HG03064 (cell line): ENCODE measurements at regions not wholly inside any gene's neighbourhood (a gene's known extent, or its start where the extent isn't known, plus 50 kb on each side); places are given as distances from the start of the nearest gene placed in this dataset.
"Not testable (repeated sequence)": the region's sequence is repeated elsewhere in the genome, so short reads cannot be mapped to it uniquely, and the experiment has no call there.

Source experiments
- ATAC-seq: cut with Tn5 transposase; IDR thresholded peaks from one replicate; pipeline ENCODE4 v1.9.1; 2021; ENCODE audit warnings: low read depth; ENCODE audit not compliant: unreplicated experiment

DNA sequence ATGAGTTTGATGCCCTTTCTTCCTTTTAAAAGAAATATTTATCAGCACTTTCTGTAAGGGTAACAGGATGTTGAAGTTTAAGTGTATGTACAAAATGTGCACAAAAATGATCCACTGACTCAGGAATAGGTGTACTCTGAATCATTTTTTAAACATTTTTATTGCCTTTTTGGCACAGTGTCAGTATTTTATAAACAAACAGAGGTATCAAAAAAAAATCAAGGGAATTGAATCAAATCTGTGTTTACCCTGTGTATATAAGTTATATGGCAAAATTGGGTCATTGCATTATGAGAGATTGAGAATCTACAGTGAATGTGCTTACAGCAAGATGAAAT is 513.9 kb upstream of the NETO1 start:
- no peak for ATAC-seq

DNA sequence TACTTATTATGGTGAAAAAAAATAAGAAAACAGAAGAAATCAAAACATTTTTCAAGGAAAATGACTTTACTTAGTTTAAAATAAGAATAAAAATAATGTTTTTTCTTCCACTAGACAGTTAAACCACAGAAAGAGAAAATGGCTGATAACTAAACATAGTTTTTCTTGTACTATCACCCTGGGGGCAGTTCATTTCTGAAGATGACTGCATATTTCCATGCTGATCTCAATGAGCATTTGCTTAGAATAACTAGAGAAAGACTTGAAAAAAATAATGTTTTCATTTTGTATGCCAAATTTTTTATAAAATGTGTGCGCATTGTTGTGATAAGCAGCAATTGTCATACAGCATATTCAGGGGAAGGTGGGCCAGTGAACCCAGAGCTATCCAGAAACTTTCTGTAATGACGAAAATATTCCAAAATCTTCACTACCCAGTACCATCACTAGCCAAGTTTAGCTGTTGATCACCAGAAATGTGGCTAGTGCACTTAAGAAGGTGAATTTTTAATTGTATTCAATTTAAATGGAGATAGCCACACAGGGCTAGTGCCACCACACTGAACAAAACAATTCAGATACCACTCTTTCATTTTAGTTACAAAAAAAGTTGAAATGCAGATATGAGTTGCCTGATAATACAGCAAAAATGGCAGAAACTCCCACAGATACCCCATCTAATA is 513.4 kb upstream of the NETO1 start:
- ATAC-seq, result no peak

DNA sequence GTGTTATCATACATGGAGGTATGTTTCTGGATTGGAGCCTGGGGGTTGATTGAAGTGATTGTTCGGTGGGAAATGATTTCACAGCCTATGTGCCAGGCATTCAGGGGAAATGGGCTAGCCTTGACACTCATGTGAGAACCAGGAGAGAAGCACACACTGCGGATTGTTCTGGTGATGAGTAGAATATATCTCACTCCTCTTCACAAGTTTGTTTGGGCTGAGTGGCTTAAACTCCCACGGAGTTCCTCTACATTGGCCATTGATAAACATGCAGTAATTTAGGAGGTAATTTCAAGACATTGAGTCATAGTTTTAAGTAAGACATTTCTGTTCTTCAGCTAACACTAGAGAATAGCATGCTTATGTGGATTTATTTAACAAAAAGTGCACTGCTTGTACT is 498.9 kb upstream of the NETO1 start:
- ATAC-seq, result no peak

DNA sequence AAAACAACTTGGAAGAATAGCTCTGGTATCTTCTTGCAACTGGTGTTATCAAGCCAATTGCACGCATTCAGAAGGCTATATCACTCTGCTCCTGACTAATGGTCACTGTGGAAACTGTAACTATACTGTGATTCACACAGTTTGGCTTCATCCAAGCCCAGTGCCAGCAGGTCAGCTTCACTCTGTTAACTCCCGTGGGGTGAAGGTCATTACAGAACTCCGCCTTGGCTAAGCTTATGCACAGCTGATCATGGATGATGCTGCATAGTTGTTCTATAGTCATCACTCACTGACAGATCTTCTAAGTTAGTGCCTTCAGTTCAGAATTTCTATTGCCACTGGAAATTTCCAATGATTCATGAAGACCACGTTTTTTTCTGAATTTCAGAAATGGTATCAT is 497.2 kb upstream of the NETO1 start:
- ATAC-seq, result no peak

DNA sequence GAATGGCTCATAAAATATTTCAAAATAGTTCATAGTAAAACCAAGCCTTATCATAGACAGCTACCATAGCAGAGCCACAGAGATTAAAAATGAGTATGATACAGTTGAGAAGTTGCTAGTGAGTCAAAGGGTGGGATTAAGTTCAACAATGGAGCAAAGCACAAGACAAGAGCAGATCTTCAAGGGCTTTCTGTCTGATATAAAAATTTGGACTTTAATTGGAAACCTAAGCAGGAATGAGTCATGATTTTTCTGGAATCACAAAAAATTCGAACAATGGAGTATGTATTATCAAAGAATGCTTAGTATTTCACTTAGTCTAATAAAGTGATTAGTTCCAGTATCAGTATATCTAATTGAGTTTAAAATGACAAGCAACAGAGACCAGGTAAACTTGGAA is 487.3 kb upstream of the NETO1 start:
- ATAC-seq, result no peak

DNA sequence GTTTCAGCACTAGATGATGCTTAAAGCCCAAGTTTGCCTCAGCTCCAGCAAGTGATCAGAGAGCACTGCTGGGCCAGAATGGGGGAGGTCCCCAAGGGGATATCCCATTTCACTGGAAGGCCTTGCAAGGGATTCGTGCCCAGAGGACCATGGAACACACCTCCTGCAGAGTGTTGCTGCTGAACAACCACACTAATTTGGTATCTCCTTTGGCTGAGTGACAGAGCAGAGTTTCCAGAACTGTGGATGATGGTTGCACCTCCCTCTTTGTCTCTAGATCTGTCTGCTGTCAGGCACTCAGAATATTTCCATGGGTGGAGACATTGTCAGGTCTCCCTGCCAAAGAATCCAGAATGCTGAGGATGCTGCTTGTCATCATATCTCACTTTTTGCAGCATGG is 484.8 kb upstream of the NETO1 start:
- no peak for ATAC-seq

DNA sequence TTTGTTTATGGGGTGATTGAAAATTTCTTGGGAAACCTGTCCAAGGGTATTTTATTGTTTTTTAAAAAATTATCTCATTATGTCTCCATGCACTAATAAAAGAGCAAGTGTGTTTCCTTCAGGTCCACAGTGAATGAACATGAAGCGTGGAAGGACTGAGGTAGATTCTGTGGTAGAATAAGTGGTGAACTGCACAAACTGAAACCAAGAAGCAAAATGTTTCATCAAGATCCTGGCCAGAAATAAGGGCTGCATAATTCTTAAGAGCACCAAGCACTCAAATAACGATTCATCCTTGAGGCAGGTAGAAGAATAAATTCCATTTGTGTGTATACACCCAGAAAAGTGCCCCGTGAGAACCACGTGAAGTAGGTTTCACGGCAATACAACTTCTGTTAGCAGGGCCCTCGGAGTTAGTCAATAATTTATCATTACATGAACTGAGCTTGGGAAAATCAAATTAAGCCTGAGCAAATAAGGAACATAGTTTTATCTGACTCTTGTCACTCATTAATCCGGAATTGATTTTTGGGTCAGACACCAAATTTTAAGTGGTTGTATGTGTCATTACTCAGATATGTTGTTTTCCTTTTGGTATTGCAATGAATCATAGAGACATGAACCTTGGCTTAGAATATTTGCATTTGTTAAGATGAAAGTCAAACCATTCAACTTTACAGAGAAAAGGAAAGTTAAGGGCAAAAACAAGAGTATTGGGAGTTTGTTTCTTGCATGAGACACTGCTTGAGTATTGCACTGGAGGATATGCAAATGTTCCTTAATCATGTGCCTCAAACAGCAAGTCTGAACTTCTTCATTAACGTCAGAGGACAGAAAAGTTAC is 472.6 kb upstream of the NETO1 start:
- ATAC-seq, result no peak

DNA sequence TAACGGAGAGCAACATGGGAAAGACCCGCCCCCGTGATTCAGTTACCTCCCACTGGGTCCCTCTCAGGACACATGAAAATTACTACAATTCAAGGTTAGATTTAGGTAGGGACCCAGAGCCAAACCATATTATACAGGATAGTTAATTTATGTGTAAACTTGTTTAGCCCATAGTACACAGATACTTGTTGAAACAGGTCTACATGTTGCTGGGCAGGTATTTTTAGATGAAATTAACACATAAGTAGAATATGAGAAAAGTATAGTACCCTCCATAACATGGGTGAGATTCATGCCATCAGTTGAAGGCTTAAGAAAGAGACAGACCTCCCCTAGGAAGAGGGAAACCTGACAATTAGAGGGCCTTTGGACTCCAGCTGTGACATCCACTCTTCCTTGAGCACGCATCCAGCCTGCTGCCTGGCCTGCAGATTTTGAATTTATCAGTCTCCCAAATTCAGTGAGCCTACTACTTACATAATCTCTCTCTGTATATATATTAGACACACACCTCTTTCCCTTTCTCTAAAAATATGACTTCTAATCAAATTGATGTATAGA is 463.5 kb upstream of the NETO1 start:
- ATAC-seq, result no peak

DNA sequence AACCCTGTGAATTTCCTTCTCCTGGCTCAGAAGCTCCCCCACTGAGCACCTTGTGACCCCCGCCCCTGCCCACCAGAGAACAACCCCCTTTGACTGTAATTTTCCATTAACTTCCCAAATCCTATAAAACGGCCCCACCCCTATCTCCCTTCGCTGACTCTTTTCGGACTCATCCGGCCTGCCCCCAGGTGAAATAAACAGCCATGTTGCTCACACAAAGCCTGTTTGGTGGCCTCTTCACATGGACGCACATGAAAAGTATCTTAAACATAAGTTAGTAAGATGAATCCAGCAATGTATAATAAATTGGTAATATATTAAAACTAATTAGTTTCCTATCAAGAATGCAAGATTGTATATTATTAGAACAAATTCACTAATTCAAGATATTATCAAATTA is 462.3 kb upstream of the NETO1 start:
- not testable (repeated sequence) for ATAC-seq

DNA sequence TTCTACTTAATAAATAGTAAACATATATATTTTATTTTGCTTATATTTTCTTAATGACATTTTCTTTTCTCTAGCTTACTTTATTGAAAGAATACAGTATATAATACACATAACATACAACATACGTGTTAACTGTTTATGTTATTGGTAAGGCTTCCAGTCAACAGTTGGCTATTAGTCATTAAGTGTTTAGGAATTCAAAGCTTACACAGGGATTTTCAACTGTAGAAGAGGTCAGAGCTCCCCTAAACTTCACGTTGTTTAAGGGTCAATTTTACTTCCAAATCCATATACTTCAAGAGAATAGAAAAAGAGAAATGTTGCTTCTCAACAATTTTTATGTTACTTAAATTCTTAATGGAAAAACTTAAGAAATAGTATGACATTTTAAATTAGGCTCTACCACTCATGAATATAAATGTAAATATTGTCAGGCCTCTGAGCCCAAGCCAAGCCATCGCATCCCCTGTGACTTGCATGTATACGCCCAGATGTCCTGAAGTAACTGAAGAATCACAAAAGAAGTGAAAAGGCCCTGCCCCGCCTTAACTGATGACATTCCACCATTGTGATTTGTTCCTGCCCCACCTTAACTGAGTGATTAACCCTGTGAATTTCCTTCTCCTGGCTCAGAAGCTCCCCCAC is 456.5 kb upstream of the NETO1 start:
- not testable (repeated sequence) for ATAC-seq

DNA sequence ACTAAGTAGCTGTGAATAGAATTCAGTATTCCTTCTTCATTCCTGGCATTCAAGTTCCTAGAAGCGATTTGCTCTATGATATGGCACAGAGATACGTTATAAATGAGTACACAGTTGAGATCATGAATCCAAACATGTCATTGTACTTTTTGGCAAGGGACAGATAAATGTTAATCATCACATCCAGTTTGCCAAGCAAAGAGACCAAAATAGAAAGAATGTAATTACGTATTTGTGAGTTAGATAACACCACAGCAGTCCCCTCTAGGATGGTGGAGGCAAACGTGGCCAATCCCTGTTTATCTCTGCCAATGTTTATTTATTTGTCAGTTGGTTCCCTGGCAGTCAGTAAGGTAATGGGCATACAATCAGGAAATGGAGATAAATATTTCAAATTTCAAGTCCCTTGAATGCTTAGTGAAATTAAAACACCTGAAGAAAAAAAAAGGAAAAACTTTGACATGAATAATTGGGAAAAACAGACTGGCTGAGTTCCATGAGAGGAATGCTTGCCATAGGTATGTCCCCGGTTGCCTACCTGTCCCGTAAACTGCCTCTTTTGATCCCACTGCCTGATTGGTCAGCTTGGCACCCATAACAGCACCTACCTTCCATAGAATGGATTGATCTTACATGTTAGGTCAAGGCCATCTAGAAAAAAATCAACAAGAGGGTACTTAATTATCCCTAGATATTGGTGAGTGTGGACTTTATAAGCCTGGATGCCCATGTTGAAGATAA is 451.1 kb upstream of the NETO1 start:
- ATAC-seq, result no peak

DNA sequence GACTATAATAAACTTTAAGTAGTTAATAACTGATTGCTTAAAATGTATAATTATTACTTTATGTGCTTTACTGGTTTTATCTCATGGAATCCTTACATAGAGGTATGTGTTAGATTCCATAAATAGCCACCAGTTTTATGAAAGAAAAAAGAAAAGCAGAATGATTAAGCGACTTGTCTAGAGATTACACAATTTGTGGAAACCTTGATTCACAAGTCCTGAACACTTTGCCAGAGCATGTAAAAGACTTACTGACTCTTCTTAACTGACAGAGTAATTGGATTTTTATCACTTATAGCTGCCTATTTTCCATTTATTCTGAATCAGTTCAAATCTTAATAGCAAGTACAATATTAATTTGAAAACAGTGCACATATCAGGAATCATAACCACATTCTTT is 448.7 kb upstream of the NETO1 start:
- ATAC-seq, result no peak

DNA sequence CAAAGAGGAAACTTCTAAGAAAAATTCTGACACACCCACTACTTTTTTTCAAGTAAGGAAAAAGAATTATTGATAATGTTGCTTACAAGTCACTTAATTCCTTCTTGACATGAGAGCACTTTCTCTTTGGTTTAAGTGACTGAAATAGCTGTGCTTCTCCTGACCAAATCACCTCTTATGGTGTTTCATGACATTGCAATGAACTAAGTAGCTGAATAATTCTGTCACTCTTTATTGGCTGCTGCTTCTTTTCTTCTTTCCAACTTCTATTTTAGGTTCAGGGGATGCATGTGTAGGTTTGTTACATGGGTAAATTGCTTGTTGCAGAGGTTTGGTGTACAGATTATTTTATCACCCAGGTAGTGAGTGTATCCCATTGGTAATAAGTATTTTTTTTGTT is 447.6 kb upstream of the NETO1 start:
- no peak for ATAC-seq

DNA sequence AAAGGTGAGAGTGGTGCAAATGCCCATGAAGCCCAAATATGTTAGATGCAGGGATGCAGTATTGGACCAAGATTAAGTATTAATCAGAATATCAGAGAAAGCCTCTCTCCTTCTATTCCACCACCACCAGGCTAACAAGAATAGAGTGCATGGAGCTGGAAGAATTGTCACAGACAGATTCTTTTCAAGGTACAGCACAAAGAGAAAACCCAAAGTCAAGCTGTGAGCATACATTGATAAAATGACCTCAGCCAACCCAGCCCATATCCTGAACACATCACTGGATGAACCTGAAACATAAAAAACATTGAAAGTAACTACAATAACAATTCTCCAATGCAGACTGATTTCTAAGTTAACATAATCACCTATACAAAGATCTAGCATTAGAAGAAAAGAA is 445.7 kb upstream of the NETO1 start:
- no peak for ATAC-seq

DNA sequence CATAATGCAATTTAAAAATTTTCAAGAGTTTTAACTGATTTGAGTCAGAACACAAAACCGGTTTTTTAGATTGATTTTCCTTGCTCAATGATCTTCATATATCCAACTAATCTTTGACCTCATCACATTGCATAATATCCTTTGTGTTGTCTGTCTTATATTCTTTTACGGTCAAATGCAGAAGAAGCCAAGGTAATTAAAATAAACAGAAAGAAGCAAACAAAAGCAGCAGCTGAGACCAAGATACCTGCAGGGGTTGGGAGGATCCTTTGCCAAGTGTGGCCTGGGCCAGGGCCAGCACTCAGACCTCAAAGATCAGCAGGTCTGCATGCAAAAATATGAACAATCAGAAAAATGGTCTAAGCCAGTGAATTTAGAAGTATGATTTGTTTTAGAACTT is 428.9 kb upstream of the NETO1 start:
- no peak for ATAC-seq

DNA sequence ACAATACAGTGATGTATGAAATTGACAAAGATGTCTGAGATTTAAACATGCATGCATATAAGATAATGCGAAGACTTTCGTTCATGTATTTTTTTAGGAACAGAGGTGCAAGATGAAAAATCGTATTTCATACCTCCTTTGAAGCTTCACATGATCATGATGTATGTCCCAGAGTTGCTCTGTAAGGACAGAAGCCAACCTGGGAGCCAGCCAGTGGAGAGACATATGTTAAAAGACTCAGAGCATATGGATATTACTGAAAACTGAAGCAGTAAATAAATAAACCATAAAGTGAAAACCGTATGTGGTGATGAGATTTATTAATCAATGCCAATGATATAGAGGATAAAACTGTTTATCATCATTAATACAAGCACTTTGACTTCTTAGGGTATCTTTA is 424.4 kb upstream of the NETO1 start:
- ATAC-seq, result no peak

DNA sequence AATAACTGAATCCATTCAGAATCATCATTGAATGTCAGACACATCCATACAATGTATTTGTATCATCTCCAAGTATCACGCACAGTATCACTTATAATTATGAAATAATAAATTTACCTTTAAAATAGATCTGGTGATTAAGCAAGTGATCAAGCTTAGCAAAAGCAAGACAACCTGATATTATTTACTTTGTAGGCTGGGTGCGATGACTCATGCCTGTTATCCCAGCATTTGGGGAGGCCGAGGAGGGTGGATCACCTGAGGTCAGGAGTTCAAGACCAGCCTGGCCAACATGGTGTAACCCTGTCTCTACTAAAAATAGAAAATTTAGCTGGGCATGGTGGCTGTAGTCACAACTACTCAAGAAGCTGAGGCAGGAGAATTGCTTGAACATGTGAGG is 421.0 kb upstream of the NETO1 start:
- ATAC-seq, result no peak

DNA sequence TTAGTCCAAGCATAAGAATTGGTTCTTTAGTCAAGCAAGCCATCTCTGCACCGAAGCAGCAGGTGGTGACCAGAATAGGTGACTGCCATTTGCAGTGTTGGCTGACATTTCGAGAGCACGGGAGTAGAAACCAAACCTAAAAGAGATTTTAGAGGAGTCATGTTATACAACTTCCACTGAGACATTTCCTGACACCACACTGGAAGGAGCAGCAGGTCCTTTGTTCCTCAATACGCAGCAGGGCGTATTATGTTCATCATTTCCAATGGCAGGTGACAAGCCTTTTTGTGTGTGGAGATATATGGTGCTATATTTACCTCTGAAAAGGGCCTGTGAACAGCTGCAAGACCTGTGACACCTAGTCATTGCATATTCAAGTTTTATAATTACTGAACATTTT is 418.8 kb upstream of the NETO1 start:
- no peak for ATAC-seq

DNA sequence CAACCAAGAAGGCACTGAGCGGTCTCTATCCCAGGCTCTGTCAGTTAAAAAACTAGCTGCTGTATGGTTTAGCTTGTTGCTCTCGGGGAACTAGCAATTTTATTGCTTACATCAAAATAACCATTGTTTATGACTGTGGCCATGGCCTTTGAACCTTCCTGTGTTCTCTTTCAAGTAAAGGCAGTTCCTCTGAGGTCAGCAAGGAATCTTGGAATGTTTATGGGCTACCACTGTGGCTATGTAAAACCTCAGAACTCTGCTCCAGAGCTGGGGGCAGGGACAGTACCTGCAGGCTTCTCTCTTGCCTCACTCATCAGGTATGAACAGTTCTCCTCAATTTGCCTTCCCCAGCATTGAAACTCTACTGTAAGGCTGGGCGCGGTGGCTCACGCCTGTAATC is 416.0 kb upstream of the NETO1 start:
- no peak for ATAC-seq

DNA sequence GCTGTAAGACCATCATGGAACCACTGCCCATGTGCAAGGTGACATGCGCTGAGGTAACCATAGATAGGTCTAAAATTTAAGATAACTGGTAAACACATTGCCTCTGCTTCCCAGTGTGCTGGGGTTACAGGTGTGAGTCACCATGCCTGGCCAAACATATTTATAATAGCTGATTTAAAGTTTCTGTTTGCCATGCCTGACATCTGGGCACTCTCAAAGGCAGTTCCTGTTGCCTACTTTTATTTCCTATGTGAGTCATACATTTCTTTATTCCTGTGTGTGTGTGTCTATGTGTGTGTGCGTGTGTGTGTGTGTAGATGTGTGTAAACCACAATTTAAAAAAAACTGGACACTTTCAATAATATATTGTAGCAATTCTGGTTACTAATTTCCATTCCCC is 415.2 kb upstream of the NETO1 start:
- ATAC-seq, result no peak

DNA sequence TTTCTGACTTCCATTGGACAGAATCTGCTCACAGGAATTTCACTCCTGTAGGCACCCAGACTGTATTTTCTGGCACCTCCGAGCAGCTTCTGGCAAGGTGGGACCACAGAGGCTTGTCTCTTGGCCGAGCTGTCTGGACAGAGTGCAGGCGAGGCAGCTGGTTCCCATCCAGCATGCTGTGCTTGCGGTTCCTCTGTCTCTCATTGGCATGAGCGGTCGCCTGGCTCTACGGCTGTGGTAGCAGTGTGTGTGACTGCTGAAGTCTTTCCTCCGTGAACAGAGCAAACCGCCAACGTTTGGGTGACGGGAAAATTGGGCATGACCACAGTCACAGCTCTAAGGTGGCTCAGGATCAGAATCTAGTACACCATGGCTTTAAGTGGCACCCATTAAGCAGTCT is 411.7 kb upstream of the NETO1 start:
- no peak for ATAC-seq
